ENCODE measurements at regions not wholly inside any gene's neighbourhood (a gene's known extent, or its start where the extent isn't known, plus 50 kb on each side); places are given as distances from the start of the nearest gene placed in this dataset.

DNA sequence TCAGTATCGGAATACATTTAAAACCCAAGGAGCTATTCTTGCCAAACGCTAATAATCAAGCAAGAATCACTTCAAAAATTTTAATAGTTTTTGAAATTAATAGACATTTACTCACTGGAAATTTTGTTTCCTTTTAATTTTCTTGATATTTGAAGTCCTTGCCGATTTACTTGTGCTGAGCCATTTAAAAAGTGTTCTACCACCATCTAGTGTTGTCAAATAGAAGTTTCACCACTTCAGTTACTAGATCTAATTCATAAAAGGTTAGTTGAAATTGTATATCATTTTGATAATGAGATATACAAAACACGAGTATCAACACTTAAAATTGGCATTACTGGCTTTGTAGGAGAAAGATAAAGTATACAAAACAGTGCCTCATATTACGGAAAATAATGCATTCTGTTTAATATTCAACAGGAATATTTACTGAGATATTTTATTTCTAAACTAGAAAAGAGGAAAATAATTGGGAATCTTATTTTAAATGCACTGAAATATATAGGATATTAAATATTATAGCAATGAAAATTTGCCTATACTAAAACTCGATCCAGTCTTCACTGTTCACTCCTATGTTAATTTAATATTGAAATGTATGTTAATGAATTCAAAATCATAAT is 664.8 kb upstream of the SEMA3D start:
- TF ChIP-seq, protein P1, sequence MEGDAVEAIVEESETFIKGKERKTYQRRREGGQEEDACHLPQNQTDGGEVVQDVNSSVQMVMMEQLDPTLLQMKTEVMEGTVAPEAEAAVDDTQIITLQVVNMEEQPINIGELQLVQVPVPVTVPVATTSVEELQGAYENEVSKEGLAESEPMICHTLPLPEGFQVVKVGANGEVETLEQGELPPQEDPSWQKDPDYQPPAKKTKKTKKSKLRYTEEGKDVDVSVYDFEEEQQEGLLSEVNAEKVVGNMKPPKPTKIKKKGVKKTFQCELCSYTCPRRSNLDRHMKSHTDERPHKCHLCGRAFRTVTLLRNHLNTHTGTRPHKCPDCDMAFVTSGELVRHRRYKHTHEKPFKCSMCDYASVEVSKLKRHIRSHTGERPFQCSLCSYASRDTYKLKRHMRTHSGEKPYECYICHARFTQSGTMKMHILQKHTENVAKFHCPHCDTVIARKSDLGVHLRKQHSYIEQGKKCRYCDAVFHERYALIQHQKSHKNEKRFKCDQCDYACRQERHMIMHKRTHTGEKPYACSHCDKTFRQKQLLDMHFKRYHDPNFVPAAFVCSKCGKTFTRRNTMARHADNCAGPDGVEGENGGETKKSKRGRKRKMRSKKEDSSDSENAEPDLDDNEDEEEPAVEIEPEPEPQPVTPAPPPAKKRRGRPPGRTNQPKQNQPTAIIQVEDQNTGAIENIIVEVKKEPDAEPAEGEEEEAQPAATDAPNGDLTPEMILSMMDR (IDR thresholded peaks at IDR 0.05): peak; percentile 79
- no peak for TF ChIP-seq ZFX (IDR thresholded peaks at IDR 0.05; ENCODE audit: borderline replicate concordance)
